ENCODE measurements at regions not wholly inside any gene's neighbourhood (a gene's known extent, or its start where the extent isn't known, plus 50 kb on each side); places are given as distances from the start of the nearest gene placed in this dataset.

- Histone ChIP-seq H3K4me3 (no peak overlapping the region), H3K27ac (no peak overlapping the region), H3K36me3 (no peaks in the 10 kb centered on the region), H3K9me3 (no peaks in the 10 kb centered on the region), H3K27me3 (replicated peaks; ENCODE audit: insufficient read depth) (no peaks in the 10 kb centered on the region), H3K4me1 (ENCODE audit: control insufficient read depth in 1 of 2, low read depth in 2 of 2) (no peaks in the 10 kb centered on the region)
- no peak for DNase-seq (ENCODE audit: low spot score)
- TF ChIP-seq CTCF (IDR thresholded peaks at IDR 0.05) = no peak
- ATAC-seq (ENCODE audit: insufficient number of reproducible peaks, low FRiP score, low read depth) = no peak
These were observed 616.3 kb upstream of the BCHE start for GRCh38 chr3:166453478-166453877.

DNA sequence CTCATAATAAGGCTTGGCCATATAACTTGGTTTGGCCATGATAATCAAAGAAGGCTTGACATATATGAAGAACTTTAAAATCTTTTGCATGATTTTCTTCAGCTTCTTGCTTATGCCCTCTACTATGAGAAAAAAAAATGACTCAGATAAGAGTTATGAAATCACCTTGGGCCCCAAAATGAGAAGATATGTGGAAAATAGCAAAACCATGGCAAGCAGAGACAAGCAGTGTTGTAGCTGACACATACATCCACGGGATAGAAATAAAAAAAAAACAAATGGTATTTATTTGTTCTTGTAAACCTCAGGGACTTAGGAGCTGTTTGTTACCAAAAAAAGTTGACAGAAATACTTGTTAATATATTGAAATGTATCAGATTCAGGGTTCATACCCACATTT is 614.8 kb upstream of the BCHE start:
- no peak for ATAC-seq (ENCODE audit: insufficient number of reproducible peaks, low FRiP score, low read depth)

GRCh38 chr3:166447513-166447912 is 610.3 kb upstream of the BCHE start:
- Histone ChIP-seq H3K36me3 (no peaks in the 10 kb centered on the region), H3K4me3 (no peak overlapping the region), H3K9me3 (no peaks in the 10 kb centered on the region), H3K27ac (no peak overlapping the region), H3K4me1 (ENCODE audit: control insufficient read depth in 1 of 2, low read depth in 2 of 2) (no peaks in the 10 kb centered on the region), H3K27me3 (replicated peaks; ENCODE audit: insufficient read depth) (no peaks in the 10 kb centered on the region)
- DNase-seq (ENCODE audit: low spot score) (no peak), ATAC-seq (ENCODE audit: insufficient number of reproducible peaks, low FRiP score, low read depth) (no peak)
- no peak for TF ChIP-seq CTCF (IDR thresholded peaks at IDR 0.05)

More for the DNA sequence above, 614.8 kb upstream of the BCHE start:
- no peak for DNase-seq (ENCODE audit: low spot score)
- TF ChIP-seq CTCF (IDR thresholded peaks at IDR 0.05) = no peak
- no peaks in the 10 kb centered on the region for H3K36me3 ChIP-seq
- H3K4me1 ChIP-seq (ENCODE audit: control insufficient read depth in 1 of 2, low read depth in 2 of 2) = no peaks in the 10 kb centered on the region
- no peaks in the 10 kb centered on the region for H3K27me3 ChIP-seq (replicated peaks; ENCODE audit: insufficient read depth)
- H3K9me3 ChIP-seq = no peaks in the 10 kb centered on the region
- no peak overlapping the region for H3K4me3 ChIP-seq
- H3K27ac ChIP-seq = no peak overlapping the region

DNA sequence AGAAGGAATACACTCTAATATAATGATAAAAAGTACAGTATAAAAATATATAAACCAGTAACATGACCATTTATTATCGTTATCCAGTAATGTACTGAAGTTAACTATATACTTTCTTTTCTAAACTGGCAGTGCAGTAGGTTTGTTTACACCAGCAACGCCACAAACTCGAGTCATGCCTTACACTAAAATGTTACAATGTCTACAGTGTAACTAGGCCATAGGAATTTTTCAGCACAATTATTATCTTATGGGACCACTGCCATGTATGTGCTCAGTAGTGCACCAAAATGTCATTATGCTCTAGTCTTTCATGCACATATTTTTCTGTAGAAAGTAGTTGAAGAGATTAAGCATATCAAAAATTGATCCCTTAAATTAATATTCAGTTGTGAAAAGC is 609.8 kb upstream of the BCHE start:
- no peaks in the 10 kb centered on the region for H3K27me3 ChIP-seq (replicated peaks; ENCODE audit: insufficient read depth)
- no peak overlapping the region for H3K27ac ChIP-seq
- no peak overlapping the region for H3K4me3 ChIP-seq
- H3K9me3 ChIP-seq = no peaks in the 10 kb centered on the region
- ATAC-seq (ENCODE audit: insufficient number of reproducible peaks, low FRiP score, low read depth) (no peak), DNase-seq (ENCODE audit: low spot score) (no peak)
- TF ChIP-seq CTCF (IDR thresholded peaks at IDR 0.05) = no peak
- H3K4me1 ChIP-seq (ENCODE audit: control insufficient read depth in 1 of 2, low read depth in 2 of 2) = no peaks in the 10 kb centered on the region
- no peaks in the 10 kb centered on the region for H3K36me3 ChIP-seq

GRCh38 chr3:166446291-166446690 is 609.1 kb upstream of the BCHE start:
- H3K36me3 ChIP-seq = no peaks in the 10 kb centered on the region
- H3K4me1 ChIP-seq (ENCODE audit: control insufficient read depth in 1 of 2, low read depth in 2 of 2) = no peaks in the 10 kb centered on the region
- DNase-seq (ENCODE audit: low spot score) (no peak), ATAC-seq (ENCODE audit: insufficient number of reproducible peaks, low FRiP score, low read depth) (no peak)
- no peaks in the 10 kb centered on the region for H3K27me3 ChIP-seq (replicated peaks; ENCODE audit: insufficient read depth)
- no peaks in the 10 kb centered on the region for H3K9me3 ChIP-seq
- TF ChIP-seq CTCF (IDR thresholded peaks at IDR 0.05) = no peak
- no peak overlapping the region for H3K4me3 ChIP-seq
- H3K27ac ChIP-seq = no peak overlapping the region
